ENCODE measurements at regions not wholly inside any gene's neighbourhood (a gene's known extent, or its start where the extent isn't known, plus 50 kb on each side); places are given as distances from the start of the nearest gene placed in this dataset.

GRCh38 chr16:27633721-27634120 is 83.8 kb downstream of the KATNIP start:
- no peak for TF ChIP-seq CTCF (conservative IDR thresholded peaks at IDR 0.05)
- TF ChIP-seq EZH2 (IDR thresholded peaks at IDR 0.05; ENCODE audit: low read depth) = no peak

Data from PC-9 (cell line).